Ovary (tissue), 3 donors: ENCODE measurements at regions not wholly inside any gene's neighbourhood (a gene's known extent, or its start where the extent isn't known, plus 50 kb on each side); places are given as distances from the start of the nearest gene placed in this dataset.

Source experiments
- CTCF ChIP-seq, 3 donors: fragments of 450-650 bp in 2 of 3; fragments of 200-600 bp in 1 of 3; IDR thresholded peaks; one replicate each; pipeline versions ENCODE4 v1.5.1 to v1.8.0; 2016 to 2022; ENCODE audit warnings: antibody characterized with exemption in 3 of 3, mild to moderate bottlenecking in 1 of 3
- EP300 ChIP-seq: sonication (generic); formaldehyde crosslinking; IDR thresholded peaks from one replicate; pipeline ENCODE4 v1.6.1; 2017; ENCODE audit warnings: antibody characterized with exemption
- POLR2A ChIP-seq: fragments of 450-650 bp; IDR thresholded peaks from one replicate; pipeline ENCODE4 v1.6.1; 2017; ENCODE audit warnings: antibody characterized with exemption, mild to moderate bottlenecking, moderate library complexity
- donor health status: DM: no; HTN: no; CAD: no.

GRCh38 chr6:4295058-4295782 lies 159.8 kb upstream of the ECI2 start:
- no peak for TF ChIP-seq CTCF (IDR thresholded peaks at IDR 0.05)
- no peak for TF ChIP-seq POLR2A
- TF ChIP-seq EP300, result no peak
